GM21390 (cell line): ENCODE measurements at regions not wholly inside any gene's neighbourhood (a gene's known extent, or its start where the extent isn't known, plus 50 kb on each side); places are given as distances from the start of the nearest gene placed in this dataset.
"Not testable (repeated sequence)": the region's sequence is repeated elsewhere in the genome, so short reads cannot be mapped to it uniquely, and the experiment has no call there.

ENCODE experiments used
- ATAC-seq: cut with Tn5 transposase; IDR thresholded peaks from one replicate; pipeline ENCODE4 v1.9.1; 2021; ENCODE audit not compliant: unreplicated experiment

DNA sequence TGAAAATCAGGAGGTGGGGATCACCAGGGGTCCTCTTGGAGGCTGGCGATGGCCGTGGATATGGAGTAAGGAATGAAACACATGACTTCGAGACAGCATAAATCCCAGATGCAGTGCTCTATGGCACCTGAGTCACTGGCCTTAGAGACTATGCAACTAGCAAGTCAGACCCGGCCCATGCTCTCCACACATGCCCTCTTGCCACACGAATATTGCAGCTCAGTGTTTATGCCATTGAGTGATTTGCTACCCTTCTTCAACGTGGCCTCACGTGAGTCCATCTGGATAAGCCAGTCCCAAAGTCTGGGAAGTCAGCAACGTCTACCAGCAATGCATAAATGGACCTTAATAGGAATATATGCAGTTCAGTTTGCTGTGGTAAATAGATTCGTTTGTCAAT is 466.3 kb downstream of the CD83 start:
- no peak for ATAC-seq

DNA sequence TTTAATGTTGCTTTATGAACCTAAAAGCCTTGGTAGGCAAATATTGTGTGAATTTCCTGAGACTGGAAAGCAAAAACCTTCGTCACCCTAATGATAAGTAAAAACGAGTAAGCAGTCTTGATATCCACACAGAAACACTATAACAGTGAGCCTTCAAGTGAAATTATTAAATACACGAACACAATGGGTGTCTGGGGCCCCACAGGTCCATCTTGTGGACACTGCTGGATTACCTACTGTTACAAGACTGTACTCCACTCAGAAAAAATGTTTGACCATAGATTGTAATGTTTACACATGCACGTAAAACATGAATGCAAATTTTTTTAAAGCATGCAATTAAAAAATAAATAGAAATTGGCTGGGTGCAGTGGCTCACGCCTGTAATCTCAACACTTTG is 466.9 kb downstream of the CD83 start:
- ATAC-seq, result no peak

DNA sequence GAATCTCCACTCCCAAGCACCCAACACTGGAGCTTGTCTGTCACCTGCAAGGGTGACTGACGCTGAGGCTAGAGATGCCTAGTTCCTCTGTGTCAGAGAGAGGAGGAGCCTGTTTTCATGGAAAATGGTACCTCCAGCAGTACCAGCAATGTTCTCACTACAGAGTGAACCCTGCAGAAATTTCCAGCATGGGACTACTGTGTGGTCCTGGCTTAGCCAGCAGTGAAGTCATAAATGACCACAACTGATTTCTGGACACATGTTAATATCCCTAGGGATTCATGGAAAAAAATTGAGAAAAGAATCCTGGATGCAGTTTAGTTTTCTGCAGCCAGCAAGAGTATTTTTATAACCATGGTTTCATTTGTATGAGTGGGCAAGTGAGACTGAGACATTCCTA is 468.1 kb downstream of the CD83 start:
- ATAC-seq, result no peak

DNA sequence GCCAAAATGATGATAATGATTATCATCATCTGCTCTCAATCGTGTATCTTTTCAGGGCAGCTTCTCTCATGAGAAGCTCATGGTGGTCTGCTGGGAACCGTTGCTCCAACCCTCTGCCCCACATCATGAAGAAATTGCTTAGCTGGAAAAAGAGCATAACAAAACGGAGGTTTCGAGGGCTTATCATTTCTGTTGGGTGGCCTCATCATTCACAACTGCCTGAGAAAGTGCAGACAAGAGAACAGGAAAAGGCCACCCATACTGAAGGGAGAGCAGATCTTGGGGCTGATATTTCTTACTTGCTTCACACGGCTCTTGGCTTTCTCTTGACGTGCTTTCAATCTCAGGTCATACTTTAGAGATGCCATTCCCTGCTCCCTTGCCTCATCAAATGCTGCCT is 471.6 kb downstream of the CD83 start:
- ATAC-seq, result no peak

DNA sequence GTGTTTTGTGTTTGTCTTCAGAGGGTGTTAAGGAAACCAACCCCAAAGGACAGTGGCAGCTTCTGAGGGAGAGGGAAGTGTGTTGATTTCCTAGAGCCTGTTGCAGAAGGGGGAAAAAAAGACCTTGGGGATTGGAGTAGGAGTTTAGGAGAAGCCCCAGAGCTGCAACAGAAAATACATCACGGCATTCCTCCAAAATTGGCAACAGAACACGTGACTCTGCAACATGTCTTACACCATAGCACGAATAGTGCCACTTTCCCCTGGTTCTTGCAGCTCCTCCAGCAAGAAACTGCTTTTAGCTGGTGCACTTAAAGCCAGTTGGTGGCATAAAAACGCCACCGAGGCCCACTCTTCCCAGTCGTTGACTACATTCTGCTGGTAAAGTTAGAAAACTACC is 473.0 kb downstream of the CD83 start:
- ATAC-seq, result no peak

DNA sequence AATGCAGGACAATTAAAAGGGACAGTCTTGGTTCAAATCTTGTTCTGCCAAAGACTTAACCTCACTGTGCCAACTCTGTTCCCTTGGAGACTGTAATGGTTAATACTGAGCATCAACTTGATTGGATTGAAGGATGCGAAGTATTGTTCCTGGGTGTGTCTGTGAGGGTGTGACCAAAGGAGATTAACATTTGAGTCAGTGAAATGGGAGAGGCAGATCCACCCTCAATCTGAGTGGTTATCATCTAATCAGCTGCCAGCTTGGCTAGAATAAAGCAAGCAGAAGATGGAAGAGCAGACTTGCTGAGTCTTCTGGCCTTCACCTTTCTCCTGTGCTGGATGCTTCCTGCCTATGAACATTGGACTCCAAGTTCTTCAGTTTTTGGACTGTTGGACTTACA is 474.4 kb downstream of the CD83 start:
- no peak for ATAC-seq

DNA sequence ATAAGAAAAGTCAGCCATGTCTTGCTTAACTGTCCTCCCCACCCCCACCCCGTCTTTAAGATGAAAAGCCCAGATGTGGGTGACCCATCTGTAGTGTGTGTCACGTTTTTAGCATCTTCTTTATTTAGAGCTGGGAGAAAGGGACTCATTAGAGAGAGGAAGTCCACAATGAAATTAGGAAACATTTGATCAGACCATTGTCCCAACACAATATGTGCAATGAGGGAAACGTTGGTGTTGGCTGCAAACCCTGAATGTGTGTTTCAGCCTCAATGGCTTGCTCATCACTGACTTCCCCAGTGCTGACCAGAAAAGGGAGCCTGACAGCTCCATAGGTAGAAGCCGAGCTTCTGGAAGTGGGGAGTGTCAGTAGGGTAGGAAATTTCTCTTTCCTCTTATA is 475.7 kb downstream of the CD83 start:
- ATAC-seq, result no peak

DNA sequence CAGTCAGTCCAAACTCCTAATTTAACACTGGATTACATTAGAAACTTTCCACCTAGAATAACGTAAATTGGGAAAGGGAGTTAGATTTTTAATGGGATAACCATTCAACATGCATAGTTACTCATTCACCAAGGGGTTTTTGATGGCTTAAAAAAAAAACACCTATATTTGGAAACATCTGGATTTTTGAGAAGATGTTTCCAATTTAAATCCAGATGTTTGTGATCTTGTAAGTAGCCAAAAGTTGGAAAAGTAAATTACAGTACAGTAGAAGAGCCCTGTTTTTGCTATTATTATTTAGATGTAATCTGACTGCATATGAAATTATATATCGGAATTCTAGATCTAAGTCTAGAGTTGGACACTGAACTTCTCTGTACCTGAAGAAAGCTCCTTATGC is 478.2 kb downstream of the CD83 start:
- ATAC-seq, result no peak

DNA sequence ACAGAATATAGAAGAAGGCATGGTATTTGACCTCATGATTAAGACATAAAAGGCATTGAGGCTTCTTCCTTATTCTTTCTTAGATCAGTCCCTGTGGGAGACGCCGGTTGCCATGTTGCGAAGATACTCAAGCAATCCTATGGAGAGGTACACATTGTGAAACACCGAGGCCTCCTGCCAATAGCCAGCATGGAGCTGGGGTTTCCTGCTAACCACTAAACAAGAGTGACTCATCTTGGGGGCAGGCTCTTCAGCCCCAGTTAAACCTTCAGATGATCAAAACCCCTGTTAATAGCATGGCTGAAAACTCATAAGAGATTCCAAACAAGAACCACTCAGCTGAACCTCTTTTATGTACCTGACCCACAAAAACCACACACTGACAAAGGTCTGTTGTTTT is 478.8 kb downstream of the CD83 start:
- no peak for ATAC-seq

DNA sequence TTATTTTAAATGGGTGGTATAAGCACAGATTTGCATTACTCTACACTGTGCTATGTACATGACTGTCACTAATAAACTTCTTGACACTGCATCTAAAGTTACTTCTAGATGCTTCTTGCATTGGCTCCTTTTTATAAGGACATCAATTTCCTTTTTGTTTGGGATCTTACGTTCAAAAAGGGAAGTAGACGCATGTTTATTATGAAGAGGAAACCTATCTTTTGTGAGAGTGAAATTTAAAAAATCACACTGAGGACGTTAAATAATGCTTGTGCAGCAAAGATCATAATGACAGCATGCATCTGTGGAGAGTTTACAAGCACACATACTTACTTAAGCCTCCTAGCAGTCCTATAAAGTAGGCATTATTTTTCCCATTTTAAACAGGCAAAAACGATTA is 479.5 kb downstream of the CD83 start:
- ATAC-seq, result no peak

DNA sequence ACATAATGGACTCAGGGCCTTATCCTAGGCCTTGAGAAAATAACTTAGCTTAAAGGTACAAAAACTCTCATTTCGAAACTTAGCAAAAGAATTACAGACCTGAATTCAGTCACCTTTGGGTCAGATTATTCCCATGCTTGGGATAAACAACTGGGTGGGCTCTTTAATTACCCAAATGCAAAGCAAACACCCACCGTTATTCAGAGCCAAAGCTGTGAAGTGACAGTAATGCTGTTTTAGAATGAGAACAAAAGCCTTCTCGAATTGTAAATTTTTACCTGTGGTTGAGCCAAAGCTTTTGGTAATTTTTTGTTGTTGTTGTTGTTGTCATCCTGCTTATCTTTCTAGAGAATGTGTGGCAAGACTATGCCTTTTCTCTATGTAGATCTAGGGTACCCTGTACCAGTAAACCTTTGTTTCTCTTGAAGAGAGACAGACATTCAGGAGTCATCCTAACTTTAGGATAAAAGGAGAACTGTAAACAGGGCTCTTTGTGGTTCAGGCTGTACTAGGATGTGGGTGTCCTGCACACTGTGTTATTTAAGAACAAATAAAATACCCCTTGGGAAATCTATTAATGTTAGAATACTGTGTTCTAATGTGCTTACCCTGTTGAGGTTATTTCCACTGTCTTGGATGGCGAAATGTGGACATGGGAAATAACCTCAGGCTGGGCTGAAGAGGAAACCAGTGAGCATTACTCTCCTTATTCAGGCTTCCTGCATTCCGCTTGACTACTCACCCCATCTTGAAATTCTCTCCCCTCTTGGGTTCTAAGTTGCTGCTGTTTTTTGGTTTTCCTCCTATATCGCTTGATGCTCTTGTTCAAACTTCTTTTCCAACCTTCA is 480.7 kb downstream of the CD83 start:
- ATAC-seq, result no peak

DNA sequence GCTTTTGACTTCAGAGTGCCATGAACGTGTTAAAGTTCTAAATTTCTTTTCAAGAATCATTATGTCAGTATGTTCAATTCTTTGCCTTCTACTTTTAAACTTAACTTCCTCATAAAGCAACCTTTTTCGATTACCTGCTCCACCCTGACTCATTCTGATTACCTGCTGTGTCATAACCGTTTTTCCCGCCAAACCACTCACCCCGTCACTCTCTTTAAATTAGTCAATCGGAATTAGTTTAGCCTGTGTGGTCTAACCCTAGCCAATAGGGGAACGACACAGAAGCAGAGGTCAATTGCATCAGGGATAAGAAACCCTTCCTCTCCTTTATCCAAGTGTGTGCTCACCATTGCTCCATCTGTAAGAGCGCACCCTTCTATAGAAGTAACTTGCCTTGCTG is 482.7 kb downstream of the CD83 start:
- ATAC-seq, result not testable (repeated sequence)

DNA sequence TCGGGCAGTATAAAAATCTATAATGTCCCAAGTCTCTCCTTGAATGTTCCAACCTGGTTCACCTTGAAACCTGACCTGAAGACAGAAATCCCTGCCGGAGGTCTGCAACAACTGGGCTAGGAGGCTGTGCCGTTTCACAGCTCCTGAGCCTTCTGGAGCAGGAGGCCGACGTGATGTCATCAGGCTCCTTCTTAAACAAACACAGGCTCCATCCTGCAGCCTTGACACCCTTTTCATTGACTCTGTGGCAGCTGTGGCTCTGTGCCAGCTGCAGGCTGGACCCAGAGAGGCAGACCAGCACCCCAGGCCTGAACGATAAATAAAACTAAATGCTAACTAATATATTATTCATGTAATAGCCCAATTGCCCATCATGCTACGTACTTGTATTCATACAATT is 483.9 kb downstream of the CD83 start:
- no peak for ATAC-seq

DNA sequence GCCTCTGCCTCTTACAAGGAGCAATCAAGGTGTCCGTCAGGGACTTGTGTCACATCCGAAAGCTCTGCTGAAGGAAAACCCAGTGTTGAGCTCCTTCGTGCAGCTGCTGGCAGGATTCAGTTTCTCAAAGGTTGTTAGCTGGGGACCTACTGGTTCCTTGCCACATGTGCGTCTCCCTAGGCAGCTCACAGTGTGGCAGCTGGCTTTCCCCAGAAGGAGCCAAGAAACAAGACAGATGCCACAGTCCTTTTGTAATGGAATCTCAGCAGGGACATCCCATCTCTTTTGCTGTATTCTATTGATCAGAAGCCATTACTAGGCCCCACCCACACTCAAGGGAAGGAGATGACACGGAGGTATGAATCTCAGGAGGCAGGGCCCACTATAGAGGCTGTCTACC is 488.8 kb downstream of the CD83 start:
- ATAC-seq, result no peak

DNA sequence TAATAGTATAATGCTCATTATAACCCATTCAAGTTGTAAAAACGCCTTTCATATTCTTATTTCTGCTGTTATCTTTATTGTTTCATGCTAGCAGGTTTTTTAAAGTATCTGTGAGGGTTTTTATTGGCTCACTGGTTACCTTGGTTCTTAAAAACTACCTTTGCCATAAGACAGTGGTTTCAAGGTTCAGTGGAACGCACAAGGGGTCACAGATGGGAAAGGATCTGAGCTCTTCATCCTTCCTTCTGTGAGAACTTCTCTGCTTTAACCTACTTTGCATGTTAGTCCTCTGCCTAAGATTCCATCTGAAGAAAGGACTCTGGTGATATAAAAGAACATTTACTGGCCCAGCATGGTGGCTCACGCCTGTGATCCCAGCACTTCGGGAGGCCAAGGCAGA is 492.6 kb downstream of the CD83 start:
- ATAC-seq, result no peak

DNA sequence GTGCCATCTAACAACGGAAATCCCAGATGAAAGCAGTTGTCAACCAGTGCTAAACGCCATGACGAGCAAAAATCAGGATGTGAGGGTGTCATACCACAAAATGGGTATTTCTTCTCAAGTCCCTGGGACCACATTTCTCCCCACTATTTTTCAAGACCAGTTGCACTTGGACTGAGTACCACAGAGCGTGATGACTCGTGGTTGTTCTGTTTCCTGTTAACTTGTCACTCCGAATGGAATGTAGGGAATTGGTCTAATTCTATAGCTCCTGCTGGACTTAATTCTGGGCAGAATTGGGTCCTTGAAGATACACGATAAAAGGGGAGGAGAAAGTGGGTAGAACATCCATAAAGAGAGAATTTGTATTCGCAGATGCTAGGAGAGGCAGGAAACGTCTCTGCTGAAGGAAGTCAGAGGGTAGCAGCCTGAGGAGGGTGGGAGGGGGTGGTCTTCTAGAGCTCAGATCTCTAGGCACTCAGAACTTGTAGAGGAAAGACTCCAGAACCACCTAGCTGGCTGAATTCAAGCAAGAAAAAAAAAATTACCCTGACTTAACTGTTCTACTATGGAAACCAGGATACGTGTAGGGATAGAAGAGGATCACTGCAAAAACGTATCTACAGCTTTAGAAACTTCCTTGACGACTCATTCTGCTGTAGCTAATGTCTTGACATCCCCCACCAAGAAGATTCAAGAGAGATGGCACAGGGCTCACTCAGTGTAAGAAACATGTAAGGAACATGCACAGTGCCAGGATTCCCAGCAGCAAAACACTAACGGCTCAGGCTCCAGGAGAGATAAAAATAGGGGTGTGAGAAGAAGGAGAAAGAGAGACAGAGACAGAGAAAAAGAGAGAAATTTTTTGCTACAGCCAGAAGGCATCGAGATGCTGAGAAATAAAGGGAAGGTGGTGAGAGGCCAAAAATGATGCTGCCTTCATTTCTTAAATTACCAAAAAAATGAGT is 494.7 kb downstream of the CD83 start:
- ATAC-seq, result no peak

DNA sequence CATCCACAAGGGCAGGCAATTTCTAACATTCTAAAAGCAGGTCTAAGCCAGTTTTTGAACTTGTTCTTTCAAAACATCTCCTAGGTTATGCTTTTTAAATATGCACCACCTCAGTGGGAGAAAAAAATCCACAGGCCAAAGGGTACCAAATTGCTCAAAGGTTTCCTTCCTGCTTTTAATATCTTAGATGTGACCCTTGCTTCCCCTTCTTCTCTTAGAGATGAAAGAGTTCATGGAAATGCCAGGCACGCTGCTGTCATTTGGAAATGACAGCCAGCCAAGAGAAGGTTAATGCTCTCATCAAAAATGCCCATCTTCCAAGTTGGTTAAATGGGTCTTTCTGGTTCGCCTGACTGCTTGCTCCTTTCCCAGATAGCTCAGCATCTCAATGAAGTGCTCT is 497.1 kb downstream of the CD83 start:
- ATAC-seq, result no peak

DNA sequence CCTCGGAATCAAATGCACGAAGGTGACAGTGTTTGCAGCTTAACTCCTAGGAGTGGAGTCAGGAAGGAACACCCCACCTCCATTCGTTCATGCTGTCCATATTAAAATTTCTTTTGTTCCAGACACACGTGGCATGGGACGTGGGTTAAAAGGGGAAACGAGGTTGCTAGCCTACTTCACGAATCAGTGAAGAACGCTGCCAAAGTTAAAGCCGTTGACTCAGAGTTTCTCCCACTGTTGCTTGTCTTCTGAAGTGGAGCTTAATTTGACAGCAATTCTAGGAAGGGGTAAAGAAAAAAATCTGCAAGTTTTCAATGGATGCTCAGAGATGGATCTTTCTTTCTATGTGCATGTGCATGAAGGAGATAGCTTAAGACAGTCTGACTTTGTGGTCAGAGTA is 499.1 kb downstream of the CD83 start:
- no peak for ATAC-seq

DNA sequence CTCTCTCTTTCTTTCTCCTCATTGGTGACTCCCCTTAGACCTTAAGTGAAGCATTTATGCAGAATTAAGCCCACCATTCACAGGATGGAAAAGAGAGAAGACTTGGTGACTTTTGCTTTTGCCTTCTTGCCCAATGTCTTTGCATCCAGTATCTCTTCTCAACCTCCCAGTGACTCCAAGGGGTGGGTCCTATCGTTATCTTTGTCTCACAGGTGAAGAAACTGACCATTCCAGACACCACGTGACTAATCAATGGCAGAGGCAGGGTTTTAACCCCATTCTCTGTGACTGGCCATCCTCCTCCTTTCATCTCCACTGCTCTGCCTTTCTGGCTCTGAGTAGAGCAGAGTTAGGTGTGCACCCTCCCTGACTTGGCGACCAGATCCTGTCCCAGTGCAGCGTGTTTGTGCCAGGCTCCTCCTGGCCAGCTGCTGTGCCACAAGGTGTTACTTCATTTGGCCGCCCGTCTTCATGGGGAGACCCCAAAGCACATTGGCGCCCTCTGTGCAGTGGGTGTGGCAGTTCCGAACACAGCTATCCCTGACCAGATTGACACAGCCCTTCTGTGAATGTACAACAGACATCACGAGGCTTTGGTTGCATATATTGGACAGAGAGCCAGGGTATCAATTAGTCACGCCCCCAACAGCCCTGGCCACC is 501.3 kb downstream of the CD83 start:
- ATAC-seq, result no peak

DNA sequence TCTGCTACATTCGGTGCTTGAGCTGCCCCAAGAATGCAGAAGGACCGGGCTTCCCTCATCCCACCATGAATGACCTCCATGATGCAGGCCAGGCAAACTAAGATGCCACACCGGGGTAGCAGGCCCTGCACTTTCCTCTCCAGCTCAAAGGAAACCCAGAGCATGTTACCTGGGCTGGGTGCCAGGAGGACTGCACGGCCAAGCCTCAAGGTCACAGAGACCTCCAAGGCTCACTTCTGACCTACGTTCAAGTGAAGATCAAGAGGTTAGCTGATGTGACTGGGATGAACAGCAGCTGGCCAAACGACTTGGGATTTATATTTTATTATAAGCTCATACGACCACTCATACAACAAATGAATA is 501.8 kb downstream of the CD83 start:
- no peak for ATAC-seq

DNA sequence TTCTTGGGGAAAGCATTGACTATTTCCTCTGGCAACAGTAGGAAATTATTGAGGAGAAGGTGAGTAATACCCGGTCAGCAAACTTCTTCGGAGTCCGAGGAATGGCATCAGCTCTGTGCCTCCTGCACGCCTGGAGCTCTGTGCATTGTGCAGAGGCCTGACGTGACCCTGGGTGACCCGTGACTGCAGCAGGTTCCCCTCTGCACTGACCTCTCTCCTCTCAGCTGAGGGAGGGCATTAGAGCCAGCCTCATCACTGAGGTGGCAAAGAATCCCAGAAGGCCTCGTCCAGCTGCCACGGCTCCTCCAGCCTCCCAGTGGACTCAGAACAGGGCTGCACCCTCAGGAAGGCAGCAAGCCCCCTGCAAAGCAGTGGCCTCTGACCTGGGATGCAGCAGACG is 502.9 kb downstream of the CD83 start:
- ATAC-seq, result no peak

DNA sequence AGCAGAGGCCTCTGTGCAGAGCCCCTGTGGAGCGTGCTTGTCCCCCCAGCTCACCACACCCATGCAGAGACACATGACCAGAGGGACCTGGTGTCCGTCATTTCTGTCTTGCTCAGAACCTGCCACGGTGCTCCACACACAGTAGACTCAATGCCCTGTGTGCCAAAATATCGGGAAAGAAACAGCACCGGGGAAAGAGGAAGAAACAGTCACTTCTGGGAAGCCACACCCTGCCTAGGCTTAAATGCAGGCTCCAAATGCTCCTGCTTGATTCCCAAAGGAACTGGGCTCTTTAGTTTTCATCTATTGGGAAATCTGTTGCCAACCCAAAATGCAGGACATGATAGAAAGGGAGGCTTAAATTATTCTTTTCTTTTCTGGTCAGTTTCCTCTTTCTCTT is 503.9 kb downstream of the CD83 start:
- ATAC-seq, result no peak
